Stimulated activated CD8-positive, alpha-beta memory T cell treated with anti-CD3 and anti-CD28 coated beads, Interleukin-4, amount 100 ng/mL, for 48 hours (primary cell): ENCODE measurements at regions not wholly inside any gene's neighbourhood (a gene's known extent, or its start where the extent isn't known, plus 50 kb on each side); places are given as distances from the start of the nearest gene placed in this dataset.
A peak's percentile ranks its signal among the peaks of the same experiment; 100 is the strongest.

Source experiments
- DNase-seq: peaks from one replicate; pipeline ENCODE4 v3.0.0-alpha.2; 2020

DNA sequence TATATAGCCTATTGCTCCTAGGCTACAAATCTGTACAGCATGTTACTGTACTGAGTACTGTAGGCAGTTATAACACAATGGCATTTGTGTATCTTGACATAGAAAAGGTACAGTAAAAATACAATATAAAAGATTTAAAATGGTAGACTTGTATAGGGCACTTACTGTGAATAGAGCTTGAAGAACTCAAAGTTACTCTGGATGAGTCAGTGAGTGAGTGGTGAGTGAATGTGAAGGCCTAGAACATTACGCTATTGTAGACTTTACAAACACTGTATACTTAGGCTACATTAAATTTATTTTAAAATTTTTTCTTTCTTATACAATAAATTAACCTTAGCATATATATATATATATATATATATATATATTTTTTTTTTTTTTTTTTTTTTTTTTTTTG is 140.0 kb upstream of the UBE2E1 start:
- DNase-seq: no peak

GRCh38 chr3:23666818-23667217 is 138.9 kb upstream of the UBE2E1 start:
- DNase-seq: no peak

DNA sequence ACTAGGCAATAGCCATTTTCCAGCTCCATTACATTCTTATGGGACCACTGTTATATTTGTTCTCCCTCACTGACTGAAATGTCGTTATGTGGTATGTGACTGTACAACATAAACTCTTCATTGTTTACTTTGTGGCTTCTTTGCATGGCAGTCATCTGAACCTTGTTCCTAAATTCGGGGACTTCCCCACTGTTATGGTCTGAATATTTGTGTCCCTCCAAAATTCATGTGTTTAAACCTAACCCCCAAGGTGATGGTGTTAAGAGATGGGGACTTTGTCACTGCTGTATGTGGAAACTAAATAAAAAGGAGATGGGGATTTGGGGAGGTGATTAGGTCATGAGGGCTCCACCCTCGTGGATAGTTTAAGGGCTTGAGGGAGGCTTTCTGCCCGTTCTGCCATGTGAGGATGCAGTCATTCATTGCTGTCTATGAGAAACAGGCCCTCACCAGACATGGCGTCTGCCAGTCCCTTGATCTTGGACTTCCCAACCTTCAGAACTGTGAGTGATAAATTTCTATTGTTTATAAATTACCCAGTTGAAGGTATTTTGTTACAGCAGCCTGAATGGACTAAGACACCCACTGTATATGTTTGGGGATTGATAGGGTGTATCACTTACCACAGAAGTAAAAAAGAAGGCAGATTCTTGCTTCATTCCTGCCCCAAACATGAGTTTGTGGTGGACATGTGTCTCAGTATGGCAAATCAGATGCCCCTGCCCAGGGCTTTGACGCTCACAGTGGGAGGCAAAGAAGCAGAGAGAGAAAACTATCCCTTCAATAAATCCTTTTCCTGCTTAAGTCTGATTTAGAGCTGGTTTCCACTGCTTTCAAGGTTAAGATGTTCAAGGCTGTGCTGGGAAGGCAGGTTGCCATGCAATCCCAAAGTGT is 138.0 kb upstream of the UBE2E1 start:
- no peak for DNase-seq

GRCh38 chr3:23668430-23668904 is 137.3 kb upstream of the UBE2E1 start:
- DNase-seq: no peak

DNA sequence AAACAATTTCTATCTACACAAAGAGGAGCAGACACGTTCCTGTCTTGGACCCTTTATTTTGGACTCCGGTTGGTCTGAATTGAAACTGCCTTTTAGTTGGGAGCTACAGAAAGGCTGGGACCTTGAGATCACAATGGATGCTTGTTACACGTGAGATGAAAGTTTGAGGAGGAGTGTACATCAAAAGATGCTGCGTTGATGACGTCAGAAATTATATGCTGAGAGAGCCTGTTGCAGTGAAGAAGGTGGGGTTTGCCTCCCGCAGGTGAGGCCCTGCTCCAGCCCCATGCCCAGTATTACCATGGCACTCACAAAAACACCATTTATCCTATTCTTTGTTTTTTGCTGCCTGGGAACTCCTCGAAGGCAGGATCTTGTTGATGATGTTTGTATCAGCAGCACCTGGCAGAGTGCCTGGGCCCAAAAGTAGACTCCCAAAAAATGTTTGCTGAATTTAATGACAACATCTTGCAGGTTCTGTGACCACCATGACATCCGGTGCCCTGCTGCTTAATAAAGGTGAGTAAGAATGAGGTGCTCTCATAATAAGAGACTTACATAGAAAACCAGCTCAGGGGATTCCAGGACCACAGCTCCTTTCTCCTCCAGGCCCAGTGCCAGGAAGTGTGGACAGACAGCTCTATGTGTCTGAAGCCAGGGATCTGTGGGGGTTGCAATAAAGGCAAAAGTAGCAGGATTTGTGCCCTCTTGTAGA is 136.1 kb upstream of the UBE2E1 start:
- no peak for DNase-seq

GRCh38 chr3:23671851-23672589 is 133.7 kb upstream of the UBE2E1 start:
- DNase-seq: no peak

- no peak for DNase-seq
Measured at GRCh38 chr3:23672628-23673027, 133.1 kb upstream of the UBE2E1 start.

DNA sequence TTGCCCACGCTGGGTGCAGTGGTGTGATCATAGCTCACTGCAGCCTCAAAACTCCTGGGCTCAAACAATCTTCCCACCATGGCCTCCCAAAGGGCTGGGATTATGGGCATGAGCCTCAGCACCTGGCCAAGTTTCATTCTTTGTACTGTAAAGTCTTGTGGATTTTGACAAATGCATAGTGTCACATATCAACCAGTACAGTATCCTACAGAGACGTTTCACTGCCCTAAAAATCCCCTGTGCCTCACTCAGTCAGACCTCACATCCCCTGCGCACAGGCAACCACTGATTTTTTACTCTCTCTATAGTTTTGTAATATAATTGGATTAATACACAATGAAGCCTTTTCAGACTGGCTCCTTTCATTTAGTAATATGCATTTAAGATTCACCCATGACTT is 130.7 kb upstream of the UBE2E1 start:
- DNase-seq: no peak

GRCh38 chr3:23676093-23676492 is 129.7 kb upstream of the UBE2E1 start:
- DNase-seq: no peak

- DNase-seq: no peak
Measured at GRCh38 chr3:23682646-23683045, 123.1 kb upstream of the UBE2E1 start.

DNA sequence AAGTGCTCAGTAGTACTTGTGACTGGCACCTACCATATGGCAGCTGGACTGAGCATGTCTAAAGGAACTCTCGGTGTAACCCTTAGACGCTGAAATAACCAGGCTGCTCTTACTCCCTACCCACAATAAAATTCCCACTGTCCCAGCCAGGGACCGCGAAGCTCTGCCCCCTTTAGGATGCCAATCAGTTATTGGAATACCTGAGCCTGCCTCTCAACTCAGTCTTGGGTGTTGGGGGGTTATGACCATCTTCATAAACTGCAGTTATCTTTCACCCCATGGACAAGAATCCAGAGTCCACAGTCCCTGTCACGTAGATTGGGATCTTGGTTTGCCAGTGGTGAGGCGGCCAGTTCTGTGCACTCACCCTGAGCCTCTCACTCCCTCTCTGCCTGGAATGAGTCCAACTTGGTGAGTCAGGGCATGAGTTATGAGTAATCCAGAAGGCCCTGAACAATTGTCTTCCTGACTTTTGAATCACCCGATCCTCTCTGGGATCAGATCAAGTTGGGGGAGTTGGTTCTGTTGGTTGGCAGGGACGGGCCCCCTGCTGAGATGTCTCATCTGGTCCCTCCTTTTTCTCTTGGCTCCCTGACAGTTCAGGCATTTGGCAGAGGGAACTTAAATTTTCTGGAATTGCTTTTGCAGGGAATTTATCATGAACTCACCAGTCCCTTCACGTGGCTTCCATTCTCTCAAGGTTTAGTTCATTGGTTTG is 120.1 kb upstream of the UBE2E1 start:
- DNase-seq: peak; percentile 29

DNA sequence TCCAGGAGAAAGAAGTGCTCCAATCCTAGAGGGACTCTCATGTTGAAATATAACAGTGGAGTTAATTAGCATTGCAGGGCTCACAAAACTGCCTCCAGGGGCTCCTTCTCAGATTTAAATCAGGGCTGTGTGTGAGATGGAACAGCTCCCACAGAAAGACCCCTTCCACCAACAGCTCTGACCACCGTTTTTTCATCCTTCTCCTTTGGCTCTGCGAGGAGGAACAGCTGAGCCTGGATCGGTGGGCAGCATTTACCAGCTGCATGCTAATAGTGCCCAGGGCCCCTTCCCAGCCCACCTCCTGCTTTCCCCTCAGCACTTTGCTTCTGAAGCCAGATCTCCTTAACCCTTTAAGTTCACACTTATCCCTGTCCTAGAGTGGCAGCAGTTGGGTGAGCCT is 119.2 kb upstream of the UBE2E1 start:
- no peak for DNase-seq

- DNase-seq: no peak
Measured at GRCh38 chr3:23691357-23691895, 114.3 kb upstream of the UBE2E1 start.

DNA sequence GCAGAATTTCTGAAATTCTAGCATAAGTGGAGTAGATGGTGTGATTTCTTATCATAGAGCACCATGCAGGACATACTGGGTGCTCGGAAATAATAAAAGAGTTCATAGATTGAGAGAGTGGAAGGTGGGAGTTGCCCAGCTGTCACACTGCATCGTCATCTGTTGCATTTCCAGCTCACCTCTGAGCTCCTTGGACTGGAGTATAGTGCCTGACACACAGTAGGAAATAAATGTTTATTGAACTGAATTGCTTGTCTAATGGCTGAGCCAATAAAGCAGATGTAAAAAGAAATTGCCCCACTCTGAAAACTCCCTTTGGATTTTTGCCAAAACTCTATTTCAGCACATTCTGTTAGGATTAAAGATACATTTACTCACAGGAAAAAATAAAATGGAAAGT is 108.9 kb upstream of the UBE2E1 start:
- DNase-seq: no peak

DNA sequence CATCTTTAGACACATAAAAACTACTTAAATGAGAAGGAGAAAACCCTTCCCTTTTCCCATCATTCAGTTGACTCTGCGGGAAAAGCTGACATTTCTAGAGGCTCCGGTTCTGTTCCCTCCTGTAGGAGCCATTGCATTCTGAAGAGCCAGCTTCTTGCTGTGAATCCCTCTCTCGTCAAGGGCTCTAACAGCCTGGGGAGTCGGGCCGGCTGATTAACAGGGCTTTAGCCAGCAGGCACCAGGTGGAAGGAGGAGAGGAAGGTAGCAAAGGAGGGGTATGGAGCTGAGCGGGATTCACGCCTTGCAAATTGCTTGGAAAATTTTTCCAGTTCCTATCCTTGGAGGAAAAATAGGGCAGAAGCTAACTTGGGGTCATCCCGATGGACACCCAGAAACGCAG is 108.3 kb upstream of the UBE2E1 start:
- no peak for DNase-seq

GRCh38 chr3:23698652-23699313 is 107.0 kb upstream of the UBE2E1 start:
- DNase-seq: no peak

GRCh38 chr3:23700616-23701015 is 105.1 kb upstream of the UBE2E1 start:
- DNase-seq: no peak

- DNase-seq: no peak
Measured at GRCh38 chr3:23701716-23702597, 103.8 kb upstream of the UBE2E1 start.

- no peak for DNase-seq
Measured at GRCh38 chr3:23704298-23704697, 101.5 kb upstream of the UBE2E1 start.

- DNase-seq: no peak
Measured at GRCh38 chr3:23706111-23706510, 99.6 kb upstream of the UBE2E1 start.

DNA sequence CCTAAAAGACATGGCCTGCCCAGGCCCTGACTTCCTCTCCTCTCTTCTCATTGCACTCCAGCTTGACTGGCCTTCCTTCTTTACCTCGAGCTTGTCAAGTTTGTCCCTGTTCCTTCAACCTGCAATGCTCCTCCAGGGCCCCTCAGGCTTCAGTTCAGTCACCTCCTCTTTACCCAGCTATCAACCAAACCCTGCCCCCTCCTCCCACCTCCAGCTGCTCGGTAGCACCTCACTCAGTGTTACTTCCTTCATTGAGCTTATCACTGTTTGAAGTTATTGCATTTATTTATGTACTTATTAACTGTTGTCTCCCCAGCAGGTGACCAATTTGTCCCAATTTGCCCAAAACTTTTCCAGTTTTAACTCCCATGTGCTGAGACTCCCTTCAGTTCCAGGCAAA is 95.8 kb upstream of the UBE2E1 start:
- DNase-seq: no peak
